Suprapubic skin (tissue), 4 donors: ENCODE measurements at regions not wholly inside any gene's neighbourhood (a gene's known extent, or its start where the extent isn't known, plus 50 kb on each side); places are given as distances from the start of the nearest gene placed in this dataset.

Experiments used
- DNase-seq, 2 donors: peaks; one replicate each; pipeline ENCODE4 v3.0.0-alpha.2; 2019; ENCODE audit warnings: low spot score in 2 of 2
- H3K27ac ChIP-seq: fragments of 200-600 bp; sonication (generic); one replicate; pipeline ENCODE4 v1.5.1; 2019
- H3K27me3 ChIP-seq: fragments of 200-600 bp; sonication (generic); one replicate; pipeline ENCODE4 v1.5.1; 2019
- H3K36me3 ChIP-seq: fragments of 200-600 bp; sonication (generic); one replicate; pipeline ENCODE4 v1.5.1; 2019
- H3K4me1 ChIP-seq: fragments of 200-600 bp; sonication (generic); one replicate; pipeline ENCODE4 v1.5.1; 2019
- H3K4me3 ChIP-seq: fragments of 200-600 bp; sonication (generic); one replicate; pipeline ENCODE4 v1.5.1; 2019; ENCODE audit warnings: mild to moderate bottlenecking
- H3K9me3 ChIP-seq: fragments of 200-600 bp; sonication (generic); one replicate; pipeline ENCODE4 v1.5.1; 2019
- EP300 ChIP-seq: sonication (generic); formaldehyde crosslinking; IDR thresholded peaks from one replicate; pipeline ENCODE4 v1.6.1; 2017; ENCODE audit warnings: antibody characterized with exemption
- POLR2A ChIP-seq, 2 donors: fragments of 450-650 bp; IDR thresholded peaks; one replicate each; pipeline ENCODE4 v1.6.1; 2017; ENCODE audit warnings: antibody characterized with exemption in 2 of 2, mild to moderate bottlenecking in 2 of 2, moderate library complexity in 2 of 2
- POLR2AphosphoS5 ChIP-seq, 3 donors: sonication (generic); formaldehyde crosslinking; IDR thresholded peaks; one replicate each; pipeline ENCODE4 v1.6.1; 2017; ENCODE audit warnings: antibody characterized with exemption in 3 of 3
- WGBS: methylation state at CpG from one replicate; pipeline ENCODE4 v1.1.5; 2018; 5-methylcytosine and 5-hydroxymethylcytosine counted together
- TF ChIP-seq, protein P1 (sequence below), 2 donors: fragments of 200-600 bp in 1 of 2; fragments of 450-650 bp in 1 of 2; sonication (generic) in 1 of 2; IDR thresholded peaks; one replicate each; pipeline ENCODE4 v1.5.1; 2016 to 2019; ENCODE audit warnings: antibody characterized with exemption in 2 of 2, mild to moderate bottlenecking in 1 of 2, moderate library complexity in 1 of 2

DNA sequence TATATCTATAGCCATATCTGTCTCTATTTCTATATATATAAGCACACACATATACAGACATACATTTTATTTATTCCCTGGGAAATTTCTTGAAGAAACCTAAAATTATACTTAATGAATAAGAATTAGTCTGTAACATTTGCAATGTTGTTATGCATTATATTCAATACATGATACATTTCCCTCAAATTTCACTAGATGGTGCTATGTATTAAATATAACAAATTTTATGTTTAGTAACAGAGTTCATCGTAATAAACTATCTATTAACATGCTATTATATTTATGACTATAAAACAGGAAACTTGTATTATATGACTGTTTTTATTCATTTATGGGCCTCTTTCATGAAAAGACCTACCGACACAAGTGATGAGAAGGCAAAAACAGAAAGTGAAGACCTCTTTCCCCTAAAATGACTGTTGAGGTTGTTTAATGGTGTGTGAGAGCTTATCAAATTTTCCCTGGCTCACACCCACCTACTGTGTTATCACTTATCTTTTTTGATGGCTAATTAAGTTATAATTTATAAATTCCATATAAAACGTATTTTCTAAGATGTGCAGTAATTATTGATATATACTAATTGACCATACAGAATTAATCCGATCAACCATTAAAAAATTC lies 881.9 kb downstream of the SLITRK6 start:
- Histone ChIP-seq H3K4me1 (no peaks in the 10 kb centered on the region), H3K27me3 (no peaks in the 10 kb centered on the region), H3K9me3 (no peaks in the 10 kb centered on the region), H3K4me3 (no peak overlapping the region), H3K27ac (no peak overlapping the region), H3K36me3 (no peaks in the 10 kb centered on the region)
- DNase-seq = no peak
- WGBS = 33% methylated on average over 4 of the region's 4 CpGs
- no peak for TF ChIP-seq EP300
- no peak for TF ChIP-seq POLR2A (IDR thresholded peaks at IDR 0.05)
- TF ChIP-seq POLR2AphosphoS5 (IDR thresholded peaks at IDR 0.05) = no peak
- TF ChIP-seq, protein P1, sequence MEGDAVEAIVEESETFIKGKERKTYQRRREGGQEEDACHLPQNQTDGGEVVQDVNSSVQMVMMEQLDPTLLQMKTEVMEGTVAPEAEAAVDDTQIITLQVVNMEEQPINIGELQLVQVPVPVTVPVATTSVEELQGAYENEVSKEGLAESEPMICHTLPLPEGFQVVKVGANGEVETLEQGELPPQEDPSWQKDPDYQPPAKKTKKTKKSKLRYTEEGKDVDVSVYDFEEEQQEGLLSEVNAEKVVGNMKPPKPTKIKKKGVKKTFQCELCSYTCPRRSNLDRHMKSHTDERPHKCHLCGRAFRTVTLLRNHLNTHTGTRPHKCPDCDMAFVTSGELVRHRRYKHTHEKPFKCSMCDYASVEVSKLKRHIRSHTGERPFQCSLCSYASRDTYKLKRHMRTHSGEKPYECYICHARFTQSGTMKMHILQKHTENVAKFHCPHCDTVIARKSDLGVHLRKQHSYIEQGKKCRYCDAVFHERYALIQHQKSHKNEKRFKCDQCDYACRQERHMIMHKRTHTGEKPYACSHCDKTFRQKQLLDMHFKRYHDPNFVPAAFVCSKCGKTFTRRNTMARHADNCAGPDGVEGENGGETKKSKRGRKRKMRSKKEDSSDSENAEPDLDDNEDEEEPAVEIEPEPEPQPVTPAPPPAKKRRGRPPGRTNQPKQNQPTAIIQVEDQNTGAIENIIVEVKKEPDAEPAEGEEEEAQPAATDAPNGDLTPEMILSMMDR (IDR thresholded peaks at IDR 0.05) = peak; percentile 18 to 30

DNA sequence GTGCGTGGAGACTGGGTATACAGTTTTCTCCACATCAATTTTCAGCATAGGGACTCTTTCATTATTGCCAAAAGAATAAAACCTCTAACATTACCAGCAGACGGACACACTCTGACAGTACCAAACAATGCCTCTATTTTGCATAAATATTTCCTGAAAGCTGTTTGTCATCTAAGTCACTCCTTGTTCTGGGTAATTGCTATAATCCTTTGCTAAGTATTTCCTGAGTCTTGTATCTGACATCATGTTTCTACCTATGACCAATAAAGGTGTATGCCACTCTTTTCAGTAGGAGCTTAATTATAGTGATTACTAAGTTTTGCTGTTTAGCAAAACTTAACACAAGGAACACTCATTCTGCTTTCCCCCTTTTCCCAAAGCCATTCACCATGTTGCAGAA lies 886.5 kb downstream of the SLITRK6 start:
- 68% methylated on average over 2 of the region's 2 CpGs for WGBS
- H3K9me3 ChIP-seq = no peaks in the 10 kb centered on the region
- no peak overlapping the region for H3K4me3 ChIP-seq
- no peaks in the 10 kb centered on the region for H3K27me3 ChIP-seq
- TF ChIP-seq POLR2A (IDR thresholded peaks at IDR 0.05) = no peak
- no peak for TF ChIP-seq POLR2AphosphoS5 (IDR thresholded peaks at IDR 0.05)
- TF ChIP-seq, protein P1 (IDR thresholded peaks at IDR 0.05) = no peak
- TF ChIP-seq EP300 = no peak
- H3K36me3 ChIP-seq = no peaks in the 10 kb centered on the region
- no peak overlapping the region for H3K27ac ChIP-seq
- H3K4me1 ChIP-seq = no peaks in the 10 kb centered on the region
- no peak for DNase-seq

DNA sequence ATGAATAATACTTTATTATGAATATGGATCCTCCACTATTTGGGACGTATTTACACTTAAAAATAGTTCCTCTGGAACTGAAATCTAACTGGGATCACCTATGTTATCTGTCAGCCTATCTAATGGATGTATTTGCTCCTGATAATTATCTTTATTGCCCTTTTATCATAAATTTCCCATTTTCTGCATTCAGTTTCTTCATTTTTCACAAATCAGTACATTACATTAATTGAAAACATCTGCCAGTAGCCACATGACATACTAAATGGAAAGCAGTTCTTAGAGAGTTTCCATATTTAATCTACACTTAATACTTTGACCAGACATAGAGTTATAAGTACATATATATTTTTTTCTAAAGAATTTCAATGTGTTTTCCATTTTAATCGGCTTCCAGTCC lies 888.8 kb downstream of the SLITRK6 start:
- Histone ChIP-seq H3K4me1 (no peaks in the 10 kb centered on the region), H3K27me3 (no peaks in the 10 kb centered on the region), H3K27ac (no peak overlapping the region), H3K36me3 (no peaks in the 10 kb centered on the region), H3K4me3 (no peak overlapping the region), H3K9me3 (no peaks in the 10 kb centered on the region)
- no peak for TF ChIP-seq POLR2A (IDR thresholded peaks at IDR 0.05)
- TF ChIP-seq POLR2AphosphoS5 (IDR thresholded peaks at IDR 0.05) = no peak
- TF ChIP-seq EP300 = no peak
- TF ChIP-seq, protein P1 (IDR thresholded peaks at IDR 0.05) = no peak
- DNase-seq = no peak
- 48% methylated on average over 2 of the region's 2 CpGs for WGBS

DNA sequence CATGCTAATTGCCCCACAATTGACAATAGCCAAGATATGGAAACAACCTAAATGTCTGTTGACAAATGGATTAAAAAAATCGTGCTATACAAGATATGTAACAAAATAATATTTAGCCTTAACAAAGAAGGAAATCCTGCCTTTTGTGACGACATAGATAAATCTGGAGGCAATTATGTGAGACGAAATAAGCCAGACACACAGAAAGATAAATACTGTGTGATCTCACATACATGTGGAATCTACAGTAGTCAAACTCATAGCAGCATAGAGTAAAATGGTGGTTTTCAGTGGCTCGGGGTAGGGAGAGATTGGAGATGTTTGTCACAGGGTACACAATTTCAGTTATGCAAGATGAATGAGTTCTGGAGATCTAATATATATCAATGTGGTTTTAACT lies 895.8 kb downstream of the SLITRK6 start:
- TF ChIP-seq, protein P1 (IDR thresholded peaks at IDR 0.05) = no peak
- no peak for TF ChIP-seq EP300
- no peak for TF ChIP-seq POLR2AphosphoS5 (IDR thresholded peaks at IDR 0.05)
- no peak for TF ChIP-seq POLR2A (IDR thresholded peaks at IDR 0.05)
- WGBS = 41% methylated on average over 4 of the region's 4 CpGs
- DNase-seq = no peak

DNA sequence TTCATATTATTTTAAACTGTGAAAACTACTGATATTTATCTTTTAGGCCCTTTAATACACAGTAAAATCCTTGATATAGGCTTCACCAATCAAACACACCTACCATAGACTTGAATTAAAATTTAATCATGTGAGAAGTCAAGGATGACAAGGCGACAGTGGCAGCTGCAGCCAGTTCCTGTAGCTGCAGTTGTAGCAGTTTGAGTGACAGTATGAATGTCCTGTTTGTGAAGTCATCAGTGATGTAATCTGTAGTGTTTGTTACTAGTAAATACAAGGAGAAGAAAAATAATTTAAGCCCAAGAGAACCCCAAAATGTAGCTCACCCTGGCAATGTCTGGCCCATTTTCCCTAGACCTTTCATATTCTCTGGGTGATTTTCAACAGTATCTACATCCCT lies 897.0 kb downstream of the SLITRK6 start:
- no peaks in the 10 kb centered on the region for H3K4me1 ChIP-seq
- no peaks in the 10 kb centered on the region for H3K27me3 ChIP-seq
- H3K4me3 ChIP-seq = no peak overlapping the region
- H3K36me3 ChIP-seq = no peaks in the 10 kb centered on the region
- H3K27ac ChIP-seq = no peak overlapping the region
- TF ChIP-seq EP300 = no peak
- no peak for TF ChIP-seq POLR2A (IDR thresholded peaks at IDR 0.05)
- TF ChIP-seq, protein P1 (IDR thresholded peaks at IDR 0.05) = no peak
- TF ChIP-seq POLR2AphosphoS5 (IDR thresholded peaks at IDR 0.05) = no peak
- WGBS = 65% methylated on average over 1 of the region's 1 CpG
- no peak for DNase-seq
- H3K9me3 ChIP-seq = no peaks in the 10 kb centered on the region

More for the DNA sequence above, 895.8 kb downstream of the SLITRK6 start:
- Histone ChIP-seq H3K9me3 (no peaks in the 10 kb centered on the region), H3K27ac (no peak overlapping the region), H3K36me3 (no peaks in the 10 kb centered on the region), H3K27me3 (no peaks in the 10 kb centered on the region), H3K4me3 (no peak overlapping the region), H3K4me1 (no peaks in the 10 kb centered on the region)
